ENCODE measurements at regions not wholly inside any gene's neighbourhood (a gene's known extent, or its start where the extent isn't known, plus 50 kb on each side); places are given as distances from the start of the nearest gene placed in this dataset.

DNA sequence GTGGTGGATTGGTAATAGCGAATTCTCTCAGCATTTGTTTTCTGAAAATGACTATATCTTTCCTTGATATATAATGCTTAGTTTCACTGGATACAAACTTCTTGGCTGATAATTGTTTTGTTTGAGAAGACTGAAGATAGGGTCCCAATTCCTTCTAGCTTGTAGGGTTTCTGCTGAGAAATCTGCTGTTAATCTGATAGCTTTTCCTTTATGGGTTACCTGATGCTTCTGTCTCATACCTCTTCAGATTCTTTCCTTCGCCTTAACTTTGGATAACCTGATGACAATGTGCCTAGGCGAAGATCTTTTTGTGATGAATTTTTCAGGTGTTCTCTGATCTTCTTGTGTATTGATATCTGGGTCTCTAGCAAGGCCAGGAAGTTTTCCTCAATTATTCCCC, 94.7 kb upstream of the ACO1 start:
- H2BK5ac ChIP-seq (ENCODE audit: low read depth, low read length, poor library complexity, severe bottlenecking) = no peak overlapping the region
- no peak overlapping the region for H4K91ac ChIP-seq (ENCODE audit: low read length)
- H3K27ac ChIP-seq (ENCODE audit: low read length, poor library complexity, severe bottlenecking) = no peak overlapping the region
- H4K8ac ChIP-seq (ENCODE audit: low read length) = no peak overlapping the region
- 40% methylated on average over 1 of the region's 3 CpGs for WGBS
- no peaks in the 10 kb centered on the region for H3K9me3 ChIP-seq (ENCODE audit: control insufficient read depth, low read length)
- no peak overlapping the region for H2BK120ac ChIP-seq (ENCODE audit: low read depth, low read length)
- H2AFZ ChIP-seq (ENCODE audit: low read depth, low read length) = no peak overlapping the region
- H3K9ac ChIP-seq (ENCODE audit: low read length) = no peak overlapping the region
- no peak overlapping the region for H3K4me2 ChIP-seq (ENCODE audit: low read length, poor library complexity, severe bottlenecking)
- H2BK15ac ChIP-seq (ENCODE audit: low read depth, poor library complexity, severe bottlenecking) = no peak overlapping the region
- H3K23ac ChIP-seq (ENCODE audit: low read length in 2 of 2) = no peak overlapping the region
- H3K18ac ChIP-seq (ENCODE audit: low read depth in 1 of 2, low read length in 2 of 2) = no peak overlapping the region
- no peak overlapping the region for H2BK12ac ChIP-seq (ENCODE audit: low read length in 2 of 2)
- H3K14ac ChIP-seq (ENCODE audit: low read length in 2 of 2) = no peak overlapping the region
- no peak overlapping the region for H3K4me3 ChIP-seq (ENCODE audit: insufficient read depth in 1 of 2, low read depth in 1 of 2, low read length in 2 of 2)
- H2AK5ac ChIP-seq (ENCODE audit: low read length, severe bottlenecking) = no peak overlapping the region
- DNase-seq = no peak
- H3K27me3 ChIP-seq (ENCODE audit: control insufficient read depth in 1 of 2, insufficient read depth in 1 of 2, low read length in 2 of 2) = no peaks in the 10 kb centered on the region
- no peaks in the 10 kb centered on the region for H3K4me1 ChIP-seq (ENCODE audit: control insufficient read depth, insufficient read depth, low read depth, low read length)
- H3K79me1 ChIP-seq (replicated peaks; ENCODE audit: low read length, poor library complexity, severe bottlenecking) = no peaks in the 10 kb centered on the region
- no peaks in the 10 kb centered on the region for H3K36me3 ChIP-seq (ENCODE audit: control insufficient read depth in 1 of 2, insufficient read depth in 2 of 2, low read depth in 1 of 2, low read length in 2 of 2)
- no peak overlapping the region for H3K4ac ChIP-seq (ENCODE audit: low read depth in 1 of 2, low read length in 2 of 2)

- H3K4ac ChIP-seq (ENCODE audit: low read depth in 1 of 2, low read length in 2 of 2) = no peak overlapping the region
- 65% methylated on average over 3 of the region's 3 CpGs for WGBS
These were observed 93.1 kb upstream of the ACO1 start for GRCh38 chr9:32291370-32291769.

DNA sequence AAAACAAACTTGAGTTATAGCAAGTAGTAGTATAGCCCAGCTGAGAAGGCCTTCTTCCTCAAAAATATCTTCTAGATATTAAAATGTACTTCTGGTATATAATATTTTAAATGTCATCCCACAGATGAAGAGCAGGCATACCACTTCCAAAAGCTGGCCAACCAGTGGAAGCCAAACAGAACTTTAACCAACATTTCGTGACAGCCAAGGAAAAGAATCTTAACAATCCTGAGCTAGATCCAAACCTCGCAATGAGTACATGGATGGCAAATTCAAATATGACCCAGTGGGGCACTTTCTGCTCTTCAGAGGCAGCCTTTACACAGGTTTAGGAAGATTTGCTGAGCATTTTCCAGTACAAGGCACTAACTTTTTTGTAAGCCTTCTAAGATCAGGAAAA, 91.8 kb upstream of the ACO1 start:
- Histone ChIP-seq H2BK12ac (ENCODE audit: low read length in 2 of 2) (no peak overlapping the region), H3K9me3 (ENCODE audit: control insufficient read depth, low read length) (no peaks in the 10 kb centered on the region), H3K14ac (ENCODE audit: low read length in 2 of 2) (no peak overlapping the region), H3K79me1 (replicated peaks; ENCODE audit: low read length, poor library complexity, severe bottlenecking) (no peaks in the 10 kb centered on the region), H2BK5ac (ENCODE audit: low read depth, low read length, poor library complexity, severe bottlenecking) (no peak overlapping the region), H3K23ac (ENCODE audit: low read length in 2 of 2) (no peak overlapping the region), H3K9ac (ENCODE audit: low read length) (no peak overlapping the region), H2BK120ac (ENCODE audit: low read depth, low read length) (no peak overlapping the region), H3K36me3 (ENCODE audit: control insufficient read depth in 1 of 2, insufficient read depth in 2 of 2, low read depth in 1 of 2, low read length in 2 of 2) (no peaks in the 10 kb centered on the region), H3K18ac (ENCODE audit: low read depth in 1 of 2, low read length in 2 of 2) (no peak overlapping the region), H3K27ac (ENCODE audit: low read length, poor library complexity, severe bottlenecking) (no peak overlapping the region), H2AFZ (ENCODE audit: low read depth, low read length) (no peak overlapping the region), H4K91ac (ENCODE audit: low read length) (no peak overlapping the region), H2BK15ac (ENCODE audit: low read depth, poor library complexity, severe bottlenecking) (no peak overlapping the region), H4K8ac (ENCODE audit: low read length) (no peak overlapping the region), H3K4me2 (ENCODE audit: low read length, poor library complexity, severe bottlenecking) (no peak overlapping the region), H3K4ac (ENCODE audit: low read depth in 1 of 2, low read length in 2 of 2) (no peak overlapping the region), H3K4me1 (ENCODE audit: control insufficient read depth, insufficient read depth, low read depth, low read length) (no peaks in the 10 kb centered on the region), H3K4me3 (ENCODE audit: insufficient read depth in 1 of 2, low read depth in 1 of 2, low read length in 2 of 2) (no peak overlapping the region), H2AK5ac (ENCODE audit: low read length, severe bottlenecking) (no peak overlapping the region), H3K27me3 (ENCODE audit: control insufficient read depth in 1 of 2, insufficient read depth in 1 of 2, low read length in 2 of 2) (no peaks in the 10 kb centered on the region)
- 70% methylated on average over 2 of the region's 2 CpGs for WGBS
- no peak for DNase-seq

More at GRCh38 chr9:32291370-32291769, 93.1 kb upstream of the ACO1 start:
- Histone ChIP-seq H3K27ac (ENCODE audit: low read length, poor library complexity, severe bottlenecking) (no peak overlapping the region), H4K8ac (ENCODE audit: low read length) (no peak overlapping the region), H3K79me1 (replicated peaks; ENCODE audit: low read length, poor library complexity, severe bottlenecking) (no peaks in the 10 kb centered on the region), H2AK5ac (ENCODE audit: low read length, severe bottlenecking) (no peak overlapping the region), H3K36me3 (ENCODE audit: control insufficient read depth in 1 of 2, insufficient read depth in 2 of 2, low read depth in 1 of 2, low read length in 2 of 2) (no peaks in the 10 kb centered on the region), H2BK12ac (ENCODE audit: low read length in 2 of 2) (no peak overlapping the region), H3K27me3 (ENCODE audit: control insufficient read depth in 1 of 2, insufficient read depth in 1 of 2, low read length in 2 of 2) (no peaks in the 10 kb centered on the region), H3K9me3 (ENCODE audit: control insufficient read depth, low read length) (no peaks in the 10 kb centered on the region), H4K91ac (ENCODE audit: low read length) (no peak overlapping the region), H3K4me1 (ENCODE audit: control insufficient read depth, insufficient read depth, low read depth, low read length) (no peaks in the 10 kb centered on the region), H3K4me3 (ENCODE audit: insufficient read depth in 1 of 2, low read depth in 1 of 2, low read length in 2 of 2) (no peak overlapping the region), H3K14ac (ENCODE audit: low read length in 2 of 2) (no peak overlapping the region), H2BK120ac (ENCODE audit: low read depth, low read length) (no peak overlapping the region), H3K18ac (ENCODE audit: low read depth in 1 of 2, low read length in 2 of 2) (no peak overlapping the region), H2AFZ (ENCODE audit: low read depth, low read length) (no peak overlapping the region), H2BK5ac (ENCODE audit: low read depth, low read length, poor library complexity, severe bottlenecking) (no peak overlapping the region), H2BK15ac (ENCODE audit: low read depth, poor library complexity, severe bottlenecking) (no peak overlapping the region), H3K9ac (ENCODE audit: low read length) (no peak overlapping the region), H3K23ac (ENCODE audit: low read length in 2 of 2) (no peak overlapping the region), H3K4me2 (ENCODE audit: low read length, poor library complexity, severe bottlenecking) (no peak overlapping the region)
- DNase-seq = no peak

GRCh38 chr9:32293091-32293490, 91.4 kb upstream of the ACO1 start:
- H2BK5ac ChIP-seq (ENCODE audit: low read depth, low read length, poor library complexity, severe bottlenecking) = no peak overlapping the region
- DNase-seq = no peak
- no peaks in the 10 kb centered on the region for H3K27me3 ChIP-seq (ENCODE audit: control insufficient read depth in 1 of 2, insufficient read depth in 1 of 2, low read length in 2 of 2)
- H3K14ac ChIP-seq (ENCODE audit: low read length in 2 of 2) = no peak overlapping the region
- no peak overlapping the region for H3K4ac ChIP-seq (ENCODE audit: low read depth in 1 of 2, low read length in 2 of 2)
- H3K18ac ChIP-seq (ENCODE audit: low read depth in 1 of 2, low read length in 2 of 2) = no peak overlapping the region
- no peak overlapping the region for H4K8ac ChIP-seq (ENCODE audit: low read length)
- H3K36me3 ChIP-seq (ENCODE audit: control insufficient read depth in 1 of 2, insufficient read depth in 2 of 2, low read depth in 1 of 2, low read length in 2 of 2) = no peaks in the 10 kb centered on the region
- H2BK12ac ChIP-seq (ENCODE audit: low read length in 2 of 2) = no peak overlapping the region
- H2AK5ac ChIP-seq (ENCODE audit: low read length, severe bottlenecking) = no peak overlapping the region
- H3K9me3 ChIP-seq (ENCODE audit: control insufficient read depth, low read length) = no peaks in the 10 kb centered on the region
- no peak overlapping the region for H2BK120ac ChIP-seq (ENCODE audit: low read depth, low read length)
- H3K23ac ChIP-seq (ENCODE audit: low read length in 2 of 2) = no peak overlapping the region
- no peaks in the 10 kb centered on the region for H3K4me1 ChIP-seq (ENCODE audit: control insufficient read depth, insufficient read depth, low read depth, low read length)
- no peak overlapping the region for H3K27ac ChIP-seq (ENCODE audit: low read length, poor library complexity, severe bottlenecking)
- no peak overlapping the region for H3K4me2 ChIP-seq (ENCODE audit: low read length, poor library complexity, severe bottlenecking)
- no peak overlapping the region for H3K4me3 ChIP-seq (ENCODE audit: insufficient read depth in 1 of 2, low read depth in 1 of 2, low read length in 2 of 2)
- H3K79me1 ChIP-seq (replicated peaks; ENCODE audit: low read length, poor library complexity, severe bottlenecking) = no peaks in the 10 kb centered on the region
- no peak overlapping the region for H3K9ac ChIP-seq (ENCODE audit: low read length)
- 80% methylated on average over 1 of the region's 1 CpG for whole genome bisulfite sequencing
- no peak overlapping the region for H2AFZ ChIP-seq (ENCODE audit: low read depth, low read length)
- no peak overlapping the region for H2BK15ac ChIP-seq (ENCODE audit: low read depth, poor library complexity, severe bottlenecking)
- H4K91ac ChIP-seq (ENCODE audit: low read length) = no peak overlapping the region
